HEK293 (cell line): ENCODE measurements at regions not wholly inside any gene's neighbourhood (a gene's known extent, or its start where the extent isn't known, plus 50 kb on each side); places are given as distances from the start of the nearest gene placed in this dataset.

ENCODE experiments used
- CTCF ChIA-PET: fragments of 350-600 bp; formaldehyde crosslinking; extraction: SDS; loops from one replicate; lab custom pipeline; 2021; ENCODE audit warnings: antibody characterized with exemption; lab: Yijun Ruan, JAX
- POLR2A ChIA-PET: fragments of 300-600 bp; formaldehyde crosslinking; extraction: SDS; loops from one replicate; lab custom pipeline; 2020; ENCODE audit warnings: antibody characterized with exemption, inconsistent platforms; lab: Yijun Ruan, JAX
- H3K27ac ChIP-seq: fragments of 200-500 bp; sonication (Bioruptor generic); 2 replicates; pipeline ENCODE4 v1.5.1; 2014; ENCODE audit warnings: low read depth, low read length, control low read depth, inconsistent platforms; ENCODE audit errors: extremely low read depth
- H3K36me3 ChIP-seq, 2 experiments: fragments of 200-500 bp in 1 of 2; sonication (Bioruptor generic) in 1 of 2; 1 replicate in 1 of 2; 2 replicates in 1 of 2; pipeline ENCODE4 v1.5.1; 2014 to 2017; ENCODE audit warnings: inconsistent platforms in 2 of 2, low read length in 2 of 2; ENCODE audit not compliant: control insufficient read depth in 2 of 2, insufficient read depth in 1 of 2
- H3K4me1 ChIP-seq: fragments of 200-500 bp; sonication (Bioruptor generic); 2 replicates; pipeline ENCODE4 v1.5.1; 2014; ENCODE audit warnings: mild to moderate bottlenecking, low read length, inconsistent platforms; ENCODE audit not compliant: control insufficient read depth, insufficient read depth
- H3K4me3 ChIP-seq: 2 replicates; pipeline ENCODE4 v1.5.1; 2011; ENCODE audit warnings: low read depth, mild to moderate bottlenecking, control low read depth, low read length, moderate library complexity
- H3K9me3 ChIP-seq: fragments of 200-500 bp; sonication (Bioruptor generic); 2 replicates; pipeline ENCODE4 v1.5.1; 2014; ENCODE audit warnings: low read depth, low read length, inconsistent platforms; ENCODE audit not compliant: control insufficient read depth, insufficient read depth
- YY1 ChIP-seq: fragments of 450-650 bp; formaldehyde crosslinking; IDR thresholded peaks from 2 replicates; pipeline ENCODE4 v1.5.1; 2018; ENCODE audit warnings: missing biosample characterization, missing genetic modification characterization
- ZNF148 ChIP-seq: fragments of 450-650 bp; formaldehyde crosslinking; IDR thresholded peaks from 2 replicates; pipeline ENCODE4 v1.5.0; 2017; ENCODE audit warnings: missing biosample characterization, missing genetic modification characterization, borderline replicate concordance
- ZNF18 ChIP-seq: fragments of 450-650 bp; formaldehyde crosslinking; IDR thresholded peaks from 2 replicates; pipeline ENCODE4 v1.5.1; 2016; ENCODE audit warnings: missing biosample characterization, missing genetic modification characterization
- ZNF202 ChIP-seq: fragments of 450-650 bp; formaldehyde crosslinking; IDR thresholded peaks from 2 replicates; pipeline ENCODE4 v1.5.1; 2016; ENCODE audit warnings: missing biosample characterization, missing genetic modification characterization, borderline replicate concordance
- ZNF26 ChIP-seq: fragments of 450-650 bp; formaldehyde crosslinking; IDR thresholded peaks from 2 replicates; pipeline ENCODE4 v1.5.1; 2016; ENCODE audit warnings: missing biosample characterization, missing genetic modification characterization
- ZNF426 ChIP-seq: fragments of 450-650 bp; formaldehyde crosslinking; IDR thresholded peaks from 2 replicates; pipeline ENCODE4 v1.5.1; 2017; ENCODE audit warnings: missing biosample characterization, missing genetic modification characterization, mild to moderate bottlenecking, inconsistent platforms, moderate library complexity
- ZNF48 ChIP-seq: fragments of 450-650 bp; formaldehyde crosslinking; IDR thresholded peaks from 2 replicates; pipeline ENCODE4 v1.5.1; 2016; ENCODE audit warnings: missing biosample characterization, missing genetic modification characterization
- ZNF514 ChIP-seq: fragments of 450-650 bp; formaldehyde crosslinking; IDR thresholded peaks from 2 replicates; pipeline ENCODE4 v1.5.1; 2016; ENCODE audit warnings: missing biosample characterization, missing genetic modification characterization
- ZNF518A ChIP-seq: fragments of 450-650 bp; formaldehyde crosslinking; conservative IDR thresholded peaks from 2 replicates; pipeline ENCODE4 v1.5.1; 2016; ENCODE audit warnings: low read depth, missing biosample characterization, missing genetic modification characterization
- ZNF549 ChIP-seq: fragments of 450-650 bp; IDR thresholded peaks from 2 replicates; pipeline ENCODE4 v1.5.1; 2018; ENCODE audit warnings: missing biosample characterization, missing genetic modification characterization, mild to moderate bottlenecking, inconsistent platforms, moderate library complexity
- ZNF701 ChIP-seq: fragments of 450-650 bp; formaldehyde crosslinking; IDR thresholded peaks from 2 replicates; pipeline ENCODE4 v1.5.1; 2016; ENCODE audit warnings: missing biosample characterization, missing genetic modification characterization
- TF ChIP-seq, protein P1 (sequence below): fragments of 450-650 bp; formaldehyde crosslinking; IDR thresholded peaks from 2 replicates; pipeline ENCODE4 v1.5.1; 2016; ENCODE audit warnings: missing biosample characterization, missing genetic modification characterization, low read depth

- no peaks in the 10 kb centered on the region for H3K4me1 ChIP-seq
- no peak overlapping the region for H3K27ac ChIP-seq
- H3K4me3 ChIP-seq, result no peak overlapping the region
- H3K9me3 ChIP-seq, result no peaks in the 10 kb centered on the region
- CTCF ChIA-PET, result interaction anchor here (0.9 kb wide), 1 partner anchor 11 kb away, joined by 4 read pairs; no protein-coding TSS in a partner anchor
- TF ChIP-seq ZNF26 (tag by site-specific recombination), result no peak
- TF ChIP-seq ZNF426 (tag by site-specific recombination), result no peak
- no peak for TF ChIP-seq ZNF18 (tag by site-specific recombination)
- TF ChIP-seq ZNF514 (tag by site-specific recombination), result no peak
- no peak for TF ChIP-seq ZNF518A
- TF ChIP-seq ZNF202 (tag by site-specific recombination), result no peak
- TF ChIP-seq, protein P1, sequence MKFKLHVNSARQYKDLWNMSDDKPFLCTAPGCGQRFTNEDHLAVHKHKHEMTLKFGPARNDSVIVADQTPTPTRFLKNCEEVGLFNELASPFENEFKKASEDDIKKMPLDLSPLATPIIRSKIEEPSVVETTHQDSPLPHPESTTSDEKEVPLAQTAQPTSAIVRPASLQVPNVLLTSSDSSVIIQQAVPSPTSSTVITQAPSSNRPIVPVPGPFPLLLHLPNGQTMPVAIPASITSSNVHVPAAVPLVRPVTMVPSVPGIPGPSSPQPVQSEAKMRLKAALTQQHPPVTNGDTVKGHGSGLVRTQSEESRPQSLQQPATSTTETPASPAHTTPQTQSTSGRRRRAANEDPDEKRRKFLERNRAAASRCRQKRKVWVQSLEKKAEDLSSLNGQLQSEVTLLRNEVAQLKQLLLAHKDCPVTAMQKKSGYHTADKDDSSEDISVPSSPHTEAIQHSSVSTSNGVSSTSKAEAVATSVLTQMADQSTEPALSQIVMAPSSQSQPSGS (tag by site-specific recombination), result no peak
- no peak for TF ChIP-seq ZNF701 (tag by site-specific recombination)
- TF ChIP-seq ZNF48 (tag by site-specific recombination), result no peak
- no peak for TF ChIP-seq ZNF148 (tag by site-specific recombination)
- no peak for TF ChIP-seq YY1
- TF ChIP-seq ZNF549 (tag by site-specific recombination), result no peak
- TF ChIP-seq, all 188 proteins: peak for 0
- H3K36me3 ChIP-seq, result no peaks in the 10 kb centered on the region
- POLR2A ChIA-PET, result no interaction called here
These were observed 190.9 kb upstream of the CXCL12 start for GRCh38 chr10:44575601-44576380.
